ENCODE measurements at regions not wholly inside any gene's neighbourhood (a gene's known extent, or its start where the extent isn't known, plus 50 kb on each side); places are given as distances from the start of the nearest gene placed in this dataset.
"Not testable (repeated sequence)": the region's sequence is repeated elsewhere in the genome, so short reads cannot be mapped to it uniquely, and the experiment has no call there.

DNA sequence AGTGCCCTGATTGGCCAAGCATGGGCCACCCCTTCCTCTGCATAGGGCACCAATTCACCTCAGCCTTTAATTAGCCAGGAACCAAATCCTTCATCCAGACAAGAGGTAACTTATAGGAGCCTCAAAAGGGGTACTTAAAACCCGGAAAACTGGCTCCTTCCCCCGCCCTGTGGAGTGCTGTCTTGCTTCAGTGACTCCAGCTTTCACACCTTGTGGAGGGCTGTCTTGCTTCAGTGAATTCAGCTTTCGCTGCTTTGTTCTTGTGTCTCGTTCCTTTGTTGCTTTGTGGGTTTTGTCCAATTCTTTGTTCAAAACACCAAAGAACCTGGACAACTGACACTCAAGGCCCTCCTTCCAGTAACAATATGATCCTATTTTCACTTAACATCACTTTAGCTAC is 82.2 kb upstream of the FRG1 start:
- DNase-seq, result no peak

- DNase-seq, result no peak
These were observed 79.6 kb upstream of the FRG1 start for GRCh38 chr4:189861101-189861500.

DNA sequence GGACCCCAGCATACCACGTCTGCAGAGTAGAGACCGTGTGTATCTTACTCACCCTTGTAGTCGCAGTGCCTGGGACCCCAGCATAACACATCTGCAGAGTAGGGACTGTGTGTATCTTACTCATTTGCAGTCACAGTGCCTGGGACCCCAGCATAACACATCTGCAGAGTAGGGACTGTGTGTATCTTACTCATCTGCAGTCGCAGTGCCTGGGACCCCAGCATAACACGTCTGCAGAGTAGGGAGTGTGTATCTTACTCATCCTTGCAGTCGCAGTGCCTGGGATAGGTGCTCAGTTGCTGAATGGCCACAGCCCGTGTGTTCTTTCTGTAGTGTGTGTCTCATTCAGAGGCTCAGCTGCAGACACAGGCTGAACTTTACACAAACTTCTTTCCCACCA is 71.4 kb upstream of the FRG1 start:
- no peak for DNase-seq

GRCh38 chr4:189870511-189871234 is 70.0 kb upstream of the FRG1 start:
- no peak for DNase-seq

DNA sequence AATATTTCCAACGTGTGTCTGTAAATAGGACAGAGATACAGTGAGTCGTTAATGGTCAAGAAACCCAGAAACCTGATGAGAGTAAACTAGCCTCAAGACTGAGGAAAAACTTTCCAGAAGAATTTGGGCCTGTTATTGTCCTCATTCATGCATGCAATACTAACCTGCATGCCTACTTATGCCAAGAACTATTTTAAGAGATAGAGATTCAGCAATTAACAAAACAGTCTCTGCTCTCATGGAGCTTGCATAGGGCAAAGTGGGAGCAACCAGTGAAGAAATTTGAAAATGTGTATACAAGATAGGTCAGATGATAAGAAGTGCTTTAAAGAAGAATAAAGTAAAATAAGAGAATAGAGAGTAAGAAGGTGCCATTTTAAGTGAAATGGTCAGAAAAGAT is 66.1 kb upstream of the FRG1 start:
- no peak for DNase-seq

GRCh38 chr4:189881190-189881589 is 59.5 kb upstream of the FRG1 start:
- DNase-seq, result peak; percentile 4 to 7

GRCh38 chr4:189888407-189888806 is 52.3 kb upstream of the FRG1 start:
- DNase-seq, result not testable (repeated sequence)

All from activated CD4-positive, alpha-beta T cell treated with anti-CD3 and anti-CD28 coated beads for 4 hours (primary cell).